Smooth muscle cell (in vitro differentiated cells): ENCODE measurements at regions not wholly inside any gene's neighbourhood (a gene's known extent, or its start where the extent isn't known, plus 50 kb on each side); places are given as distances from the start of the nearest gene placed in this dataset.

Experiments used
- DNase-seq: peaks from one replicate; lab custom pipeline; 2025; ENCODE audit not compliant: unreplicated experiment; lab: John Stamatoyannopoulos, UW
- H2AFZ ChIP-seq: fragments of 200-600 bp; sonication (generic); 2 replicates; pipeline ENCODE4 v1.6.0; 2016; ENCODE audit warnings: antibody characterized with exemption, low read depth, mild to moderate bottlenecking
- H3F3A ChIP-seq: fragments of 200-600 bp; sonication (generic); 2 replicates; pipeline ENCODE4 v1.6.0; 2017; ENCODE audit warnings: antibody characterized with exemption, low read depth
- H3K27ac ChIP-seq: fragments of 200-600 bp; sonication (generic); 2 replicates; pipeline ENCODE4 v1.5.1; 2016; ENCODE audit warnings: low read depth, mild to moderate bottlenecking
- H3K27me3 ChIP-seq: fragments of 200-600 bp; sonication (generic); 2 replicates; pipeline ENCODE4 v1.6.1; 2016; ENCODE audit warnings: low read depth, mild to moderate bottlenecking
- H3K36me3 ChIP-seq: fragments of 200-600 bp; sonication (generic); 2 replicates; pipeline ENCODE4 v1.5.1; 2016; ENCODE audit warnings: low read depth
- H3K4me1 ChIP-seq: fragments of 200-600 bp; sonication (generic); 2 replicates; pipeline ENCODE4 v1.5.1; 2016; ENCODE audit warnings: low read depth
- H3K4me2 ChIP-seq: fragments of 200-600 bp; sonication (generic); 2 replicates; pipeline ENCODE4 v1.6.0; 2016; ENCODE audit warnings: mild to moderate bottlenecking
- H3K4me3 ChIP-seq: fragments of 200-600 bp; sonication (generic); 2 replicates; pipeline ENCODE4 v1.5.1; 2016; ENCODE audit warnings: mild to moderate bottlenecking
- H3K79me2 ChIP-seq: fragments of 200-600 bp; sonication (generic); 2 replicates; pipeline ENCODE4 v1.6.0; 2016; ENCODE audit warnings: low read depth, mild to moderate bottlenecking
- H3K9ac ChIP-seq: fragments of 200-600 bp; sonication (generic); 2 replicates; pipeline ENCODE4 v1.6.0; 2016; ENCODE audit warnings: low read depth
- H3K9me3 ChIP-seq: fragments of 200-600 bp; sonication (generic); replicated peaks from 2 replicates; pipeline ENCODE4 v1.5.1; 2016; ENCODE audit warnings: low read depth
- H4K20me1 ChIP-seq: fragments of 200-600 bp; sonication (generic); 2 replicates; pipeline ENCODE4 v1.6.0; 2016; ENCODE audit warnings: low read depth
- WGBS: methylation state at CpG from one replicate; pipeline ENCODE4 v1.1.7; 2016; ENCODE audit warnings: low lambda C conversion rate; 5-methylcytosine and 5-hydroxymethylcytosine counted together
- TF ChIP-seq, protein P1 (sequence below): fragments of 200-600 bp; sonication (generic); IDR thresholded peaks from 2 replicates; pipeline ENCODE4 v1.5.1; 2017; ENCODE audit warnings: borderline replicate concordance, mild to moderate bottlenecking, antibody characterized with exemption; ENCODE audit not compliant: insufficient read depth, poor library complexity, severe bottlenecking

DNA sequence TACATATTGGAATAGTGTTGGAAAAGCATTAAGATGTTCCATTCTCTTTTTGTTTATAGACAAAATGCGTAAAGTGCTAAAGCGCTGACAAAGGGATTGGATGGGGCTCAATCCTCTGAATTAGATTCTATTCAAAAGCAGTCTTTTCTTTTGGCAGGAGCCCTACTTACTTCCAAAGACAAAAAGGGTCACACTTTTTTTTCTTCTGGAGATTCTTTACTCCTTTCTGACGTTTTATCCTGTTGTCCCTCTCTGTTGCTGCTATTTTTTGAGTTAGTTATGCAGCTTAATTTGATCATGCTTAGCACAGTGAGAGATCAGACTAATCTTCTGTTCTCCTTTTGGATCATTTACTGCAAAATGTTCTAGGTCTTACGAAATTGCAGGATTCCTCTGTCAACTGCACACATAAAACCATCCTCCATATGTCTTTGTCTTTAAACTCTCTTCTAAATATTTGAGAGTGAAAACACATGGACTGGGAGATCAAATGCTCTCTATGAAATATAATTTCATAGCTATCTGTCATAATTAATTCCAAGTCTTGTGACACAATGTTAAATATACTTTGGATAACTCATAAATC, 656.4 kb upstream of the ADGRL2 start:
- H2AFZ ChIP-seq = no peak overlapping the region

DNA sequence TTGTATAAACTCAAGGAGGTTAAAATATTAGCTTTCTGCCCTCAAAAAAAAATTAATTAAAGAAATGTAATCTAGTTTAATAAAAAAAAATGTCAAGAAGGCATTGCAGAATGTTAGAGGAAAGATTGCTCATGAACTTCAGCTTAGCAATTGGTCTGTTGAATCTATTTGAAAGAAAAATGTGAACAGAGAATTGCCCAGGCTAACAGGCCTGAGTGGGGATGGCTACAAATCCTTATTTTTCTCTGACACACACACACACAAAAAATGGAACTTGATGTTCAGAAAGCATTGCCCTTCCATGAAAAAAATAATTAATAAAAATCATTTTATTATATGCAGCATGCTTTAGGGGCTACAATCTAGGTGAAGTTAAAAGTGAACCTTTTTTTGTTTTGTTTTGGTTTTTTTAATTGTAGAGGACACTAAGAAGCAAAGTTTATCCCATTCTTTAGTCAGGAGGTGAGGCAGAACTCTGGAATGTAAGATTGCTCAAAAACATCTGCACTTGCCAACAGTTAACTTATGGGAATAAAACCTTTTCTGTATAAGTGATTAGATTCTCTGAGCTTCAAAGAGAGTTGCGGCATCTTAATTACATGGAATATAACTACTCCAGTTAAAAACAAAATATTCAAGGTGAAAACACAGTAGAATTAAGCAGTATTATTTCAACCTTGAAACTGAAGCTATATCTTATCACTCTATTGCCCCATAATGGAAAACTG, 658.5 kb upstream of the ADGRL2 start:
- H3K27ac ChIP-seq = no peak overlapping the region
- no peaks in the 10 kb centered on the region for H3K79me2 ChIP-seq
- H2AFZ ChIP-seq = no peak overlapping the region
- no peaks in the 10 kb centered on the region for H3K9me3 ChIP-seq
- no peak overlapping the region for H3K4me3 ChIP-seq
- H4K20me1 ChIP-seq = no peaks in the 10 kb centered on the region
- peak overlapping the region; percentile 44 for H3K4me2 ChIP-seq
- no peak for DNase-seq
- peaks cover 17% of the 10 kb centered on the region for H3K4me1 ChIP-seq
- TF ChIP-seq, protein P1, sequence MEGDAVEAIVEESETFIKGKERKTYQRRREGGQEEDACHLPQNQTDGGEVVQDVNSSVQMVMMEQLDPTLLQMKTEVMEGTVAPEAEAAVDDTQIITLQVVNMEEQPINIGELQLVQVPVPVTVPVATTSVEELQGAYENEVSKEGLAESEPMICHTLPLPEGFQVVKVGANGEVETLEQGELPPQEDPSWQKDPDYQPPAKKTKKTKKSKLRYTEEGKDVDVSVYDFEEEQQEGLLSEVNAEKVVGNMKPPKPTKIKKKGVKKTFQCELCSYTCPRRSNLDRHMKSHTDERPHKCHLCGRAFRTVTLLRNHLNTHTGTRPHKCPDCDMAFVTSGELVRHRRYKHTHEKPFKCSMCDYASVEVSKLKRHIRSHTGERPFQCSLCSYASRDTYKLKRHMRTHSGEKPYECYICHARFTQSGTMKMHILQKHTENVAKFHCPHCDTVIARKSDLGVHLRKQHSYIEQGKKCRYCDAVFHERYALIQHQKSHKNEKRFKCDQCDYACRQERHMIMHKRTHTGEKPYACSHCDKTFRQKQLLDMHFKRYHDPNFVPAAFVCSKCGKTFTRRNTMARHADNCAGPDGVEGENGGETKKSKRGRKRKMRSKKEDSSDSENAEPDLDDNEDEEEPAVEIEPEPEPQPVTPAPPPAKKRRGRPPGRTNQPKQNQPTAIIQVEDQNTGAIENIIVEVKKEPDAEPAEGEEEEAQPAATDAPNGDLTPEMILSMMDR = no peak
- peaks cover 3% of the 10 kb centered on the region for H3F3A ChIP-seq
- WGBS = 71% methylated on average over 1 of the region's 1 CpG
- H3K9ac ChIP-seq = no peak overlapping the region
- H3K27me3 ChIP-seq = no peaks in the 10 kb centered on the region
- H3K36me3 ChIP-seq = no peaks in the 10 kb centered on the region

More for the DNA sequence above, 656.4 kb upstream of the ADGRL2 start:
- no peak overlapping the region for H3K4me2 ChIP-seq
- H3K9ac ChIP-seq = no peak overlapping the region
- H3K79me2 ChIP-seq = no peaks in the 10 kb centered on the region
- H4K20me1 ChIP-seq = no peaks in the 10 kb centered on the region
- no peak overlapping the region for H3K27ac ChIP-seq
- H3K27me3 ChIP-seq = no peaks in the 10 kb centered on the region
- no peaks in the 10 kb centered on the region for H3K36me3 ChIP-seq
- peaks cover 17% of the 10 kb centered on the region for H3K4me1 ChIP-seq
- no peak overlapping the region for H3K4me3 ChIP-seq
- TF ChIP-seq, protein P1 = no peak
- no peak for DNase-seq
- peaks cover 3% of the 10 kb centered on the region for H3F3A ChIP-seq
- 76% methylated on average over 4 of the region's 4 CpGs for WGBS
- H3K9me3 ChIP-seq = no peaks in the 10 kb centered on the region

- no peak overlapping the region for H2AFZ ChIP-seq
- no peak overlapping the region for H3K4me2 ChIP-seq
- H3K27me3 ChIP-seq = no peaks in the 10 kb centered on the region
- 90% methylated on average over 6 of the region's 6 CpGs for WGBS
- TF ChIP-seq, protein P1 = no peak
- no peaks in the 10 kb centered on the region for H3K4me1 ChIP-seq
- no peaks in the 10 kb centered on the region for H4K20me1 ChIP-seq
- no peak overlapping the region for H3K27ac ChIP-seq
- no peak overlapping the region for H3K4me3 ChIP-seq
- no peaks in the 10 kb centered on the region for H3F3A ChIP-seq
- DNase-seq = no peak
- H3K36me3 ChIP-seq = no peaks in the 10 kb centered on the region
- no peaks in the 10 kb centered on the region for H3K9me3 ChIP-seq
- H3K79me2 ChIP-seq = no peaks in the 10 kb centered on the region
- no peak overlapping the region for H3K9ac ChIP-seq
These were observed 665.2 kb upstream of the ADGRL2 start for GRCh38 chr1:81135524-81135923.
